ENCODE measurements at regions not wholly inside any gene's neighbourhood (a gene's known extent, or its start where the extent isn't known, plus 50 kb on each side); places are given as distances from the start of the nearest gene placed in this dataset.

- H3K4me3 ChIP-seq: no peak overlapping the region
- H2AFZ ChIP-seq (ENCODE audit: low read depth, low read length): no peak overlapping the region
- H3K9ac ChIP-seq (ENCODE audit: insufficient read depth in 1 of 2, low read depth in 2 of 2, low read length in 2 of 2): no peak overlapping the region
- WGBS (ENCODE audit: insufficient coverage, low coverage, missing lambda C conversion rate): 0% methylated on average over 3 of the region's 3 CpGs
- H3K36me3 ChIP-seq (ENCODE audit: control insufficient read depth, insufficient read depth, low read length): no peaks in the 10 kb centered on the region
- no peak overlapping the region for H3K4me2 ChIP-seq (ENCODE audit: insufficient read depth, low read length)
- no peak overlapping the region for H3K27ac ChIP-seq (ENCODE audit: extremely low read depth, low read depth, low read length)
- no peaks in the 10 kb centered on the region for H3K9me3 ChIP-seq (replicated peaks; ENCODE audit: control insufficient read depth, insufficient read depth, low read depth, low read length)
- ATAC-seq (no peak), FAIRE-seq (no peak), DNase-seq (ENCODE audit: extremely low read depth in 1 of 4, low spot score in 3 of 4) (no peak)
- no peaks in the 10 kb centered on the region for H3K79me2 ChIP-seq (ENCODE audit: control insufficient read depth, insufficient read depth, low read length)
- H3K9me1 ChIP-seq (ENCODE audit: control insufficient read depth, insufficient read depth, low read length): no peaks in the 10 kb centered on the region
- POLR2A ChIA-PET: no interaction called here
- no TSS peak for BruUV-seq (replicated peaks)
- CTCF ChIA-PET (ENCODE audit: low intra/inter-chr PET ratio): no interaction called here
- in situ Hi-C loops (cut with MboI): no loop called here
- no peak for TF ChIP-seq SOX6 (IDR thresholded peaks at IDR 0.05)
- TF ChIP-seq IFI16 (CRISPR knock-in tag; IDR thresholded peaks at IDR 0.05): no peak
- TF ChIP-seq, protein P1, sequence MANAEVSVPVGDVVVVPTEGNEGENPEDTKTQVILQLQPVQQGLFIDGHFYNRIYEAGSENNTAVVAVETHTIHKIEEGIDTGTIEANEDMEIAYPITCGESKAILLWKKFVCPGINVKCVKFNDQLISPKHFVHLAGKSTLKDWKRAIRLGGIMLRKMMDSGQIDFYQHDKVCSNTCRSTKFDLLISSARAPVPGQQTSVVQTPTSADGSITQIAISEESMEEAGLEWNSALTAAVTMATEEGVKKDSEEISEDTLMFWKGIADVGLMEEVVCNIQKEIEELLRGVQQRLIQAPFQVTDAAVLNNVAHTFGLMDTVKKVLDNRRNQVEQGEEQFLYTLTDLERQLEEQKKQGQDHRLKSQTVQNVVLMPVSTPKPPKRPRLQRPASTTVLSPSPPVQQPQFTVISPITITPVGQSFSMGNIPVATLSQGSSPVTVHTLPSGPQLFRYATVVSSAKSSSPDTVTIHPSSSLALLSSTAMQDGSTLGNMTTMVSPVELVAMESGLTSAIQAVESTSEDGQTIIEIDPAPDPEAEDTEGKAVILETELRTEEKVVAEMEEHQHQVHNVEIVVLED (CRISPR knock-in tag; IDR thresholded peaks at IDR 0.05): no peak
- TF ChIP-seq ETV1 (tag; conservative IDR thresholded peaks at IDR 0.05; ENCODE audit: low read depth): no peak
- no peak for TF ChIP-seq FOXK2 (conservative IDR thresholded peaks at IDR 0.05 in 1 of 2, IDR thresholded peaks at IDR 0.05 in 1 of 2; ENCODE audit: low read depth in 2 of 2)
- TF ChIP-seq FOXP1 (CRISPR knock-in tag; IDR thresholded peaks at IDR 0.05): no peak
- TF ChIP-seq, protein P2, sequence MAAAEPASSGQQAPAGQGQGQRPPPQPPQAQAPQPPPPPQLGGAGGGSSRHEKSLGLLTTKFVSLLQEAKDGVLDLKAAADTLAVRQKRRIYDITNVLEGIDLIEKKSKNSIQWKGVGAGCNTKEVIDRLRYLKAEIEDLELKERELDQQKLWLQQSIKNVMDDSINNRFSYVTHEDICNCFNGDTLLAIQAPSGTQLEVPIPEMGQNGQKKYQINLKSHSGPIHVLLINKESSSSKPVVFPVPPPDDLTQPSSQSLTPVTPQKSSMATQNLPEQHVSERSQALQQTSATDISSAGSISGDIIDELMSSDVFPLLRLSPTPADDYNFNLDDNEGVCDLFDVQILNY (CRISPR knock-in tag; IDR thresholded peaks at IDR 0.05): no peak
- no peak for TF ChIP-seq TAF15 (IDR thresholded peaks at IDR 0.05; ENCODE audit: low read depth, low read length)
- no peak for TF ChIP-seq YBX1 (IDR thresholded peaks at IDR 0.05)
- TF ChIP-seq GATAD2A (IDR thresholded peaks at IDR 0.05): no peak
- TF ChIP-seq ESRRA (IDR thresholded peaks at IDR 0.05; ENCODE audit: borderline replicate concordance, low read depth): no peak
- H3K4me1 ChIP-seq (replicated peaks in 1 of 2; ENCODE audit: control insufficient read depth in 2 of 2, insufficient read depth in 2 of 2, low read length in 2 of 2): no peaks in the 10 kb centered on the region
- H4K20me1 ChIP-seq (replicated peaks; ENCODE audit: control insufficient read depth, insufficient read depth, low read length): no peaks in the 10 kb centered on the region
- no peaks in the 10 kb centered on the region for H3K27me3 ChIP-seq (ENCODE audit: control insufficient read depth in 2 of 2, insufficient read depth in 2 of 2, low read length in 2 of 2)
- intact Hi-C loops (cut with micrococcal nuclease): no loop called here
Measured at GRCh38 chr9:80507611-80508010, 935.8 kb downstream of the TLE4 start.
